Keratinocyte (primary cell): ENCODE measurements at regions not wholly inside any gene's neighbourhood (a gene's known extent, or its start where the extent isn't known, plus 50 kb on each side); places are given as distances from the start of the nearest gene placed in this dataset.

Experiments
- CTCF ChIP-seq, 3 experiments: IDR thresholded peaks in 1 of 3; conservative IDR thresholded peaks in 1 of 3; optimal IDR thresholded peaks in 1 of 3; 2 replicates in 2 of 3; 3 replicates in 1 of 3; pipeline versions ENCODE3 to v1.5.1; 2011; ENCODE audit warnings: low read length in 3 of 3, mild to moderate bottlenecking in 3 of 3, moderate library complexity in 2 of 3, control low read depth in 1 of 3, inconsistent platforms in 1 of 3; ENCODE audit not compliant: insufficient read depth in 2 of 3; ENCODE audit errors: extremely low read depth in 1 of 3
- EZH2 ChIP-seq: IDR thresholded peaks from one replicate; pipeline ENCODE4 v1.6.1; 2012; ENCODE audit warnings: inconsistent platforms, mild to moderate bottlenecking, low read length, moderate library complexity

GRCh38 chr3:117443014-117443413 is 733.4 kb downstream of the TUSC7 start:
- TF ChIP-seq CTCF (optimal IDR thresholded peaks at IDR 0.05 in 1 of 3, IDR thresholded peaks at IDR 0.05 in 1 of 3, conservative IDR thresholded peaks at IDR 0.05 in 1 of 3; ENCODE audit: extremely low read depth in 1 of 3, insufficient read depth in 2 of 3, low read length in 3 of 3) (no peak), EZH2 (no peak)
